ENCODE measurements at regions not wholly inside any gene's neighbourhood (a gene's known extent, or its start where the extent isn't known, plus 50 kb on each side); places are given as distances from the start of the nearest gene placed in this dataset.

GRCh38 chr3:102206511-102207031 lies 228.2 kb upstream of the ZPLD1 start:
- Histone ChIP-seq H3K27me3 (no peaks in the 10 kb centered on the region), H3K9me3 (ENCODE audit: low read depth) (no peaks in the 10 kb centered on the region), H3K9me2 (replicated peaks; ENCODE audit: insufficient read depth) (no peaks in the 10 kb centered on the region), H3K4me2 (no peak overlapping the region), H2AFZ (no peak overlapping the region), H3K27ac (peak overlapping the region; percentile 32), H3K4me1 (ENCODE audit: insufficient read depth) (peaks cover 5% of the 10 kb centered on the region), H4K20me1 (ENCODE audit: insufficient read depth, poor library complexity, severe bottlenecking) (no peaks in the 10 kb centered on the region), H3K4me3 (no peak overlapping the region), H3K79me2 (no peaks in the 10 kb centered on the region), H3K36me3 (replicated peaks; ENCODE audit: insufficient read depth, low read depth) (no peaks in the 10 kb centered on the region)
- 57% methylated on average over 4 of the region's 4 CpGs for WGBS (ENCODE audit: low lambda C conversion rate, missing lambda C conversion rate)
- TF ChIP-seq CTCF (IDR thresholded peaks at IDR 0.05; ENCODE audit: poor library complexity), result no peak
- no peak for TF ChIP-seq EZH2 (IDR thresholded peaks at IDR 0.05; ENCODE audit: borderline replicate concordance)
- TF ChIP-seq EZH2phosphoT487 (IDR thresholded peaks at IDR 0.05; ENCODE audit: low read depth, severe bottlenecking, unreplicated experiment), result no peak
- DNase-seq (ENCODE audit: low spot score), result peak; percentile 26

GRCh38 chr3:102207151-102207571 lies 227.7 kb upstream of the ZPLD1 start:
- Histone ChIP-seq H3K36me3 (replicated peaks; ENCODE audit: insufficient read depth, low read depth) (no peaks in the 10 kb centered on the region), H3K27ac (no peak overlapping the region), H3K4me3 (no peak overlapping the region), H3K4me2 (no peak overlapping the region), H3K4me1 (ENCODE audit: insufficient read depth) (peaks cover 5% of the 10 kb centered on the region), H4K20me1 (ENCODE audit: insufficient read depth, poor library complexity, severe bottlenecking) (no peaks in the 10 kb centered on the region), H3K79me2 (no peaks in the 10 kb centered on the region), H3K9me2 (replicated peaks; ENCODE audit: insufficient read depth) (no peaks in the 10 kb centered on the region), H3K27me3 (no peaks in the 10 kb centered on the region), H2AFZ (no peak overlapping the region), H3K9me3 (ENCODE audit: low read depth) (no peaks in the 10 kb centered on the region)
- no peak for DNase-seq (ENCODE audit: low spot score)
- no peak for TF ChIP-seq CTCF (IDR thresholded peaks at IDR 0.05; ENCODE audit: poor library complexity)
- TF ChIP-seq EZH2 (IDR thresholded peaks at IDR 0.05; ENCODE audit: borderline replicate concordance), result no peak
- TF ChIP-seq EZH2phosphoT487 (IDR thresholded peaks at IDR 0.05; ENCODE audit: low read depth, severe bottlenecking, unreplicated experiment), result no peak
- WGBS (ENCODE audit: low lambda C conversion rate, missing lambda C conversion rate), result 90% methylated on average over 3 of the region's 3 CpGs

GRCh38 chr3:102215166-102215565 lies 219.6 kb upstream of the ZPLD1 start:
- no peak overlapping the region for H2AFZ ChIP-seq
- no peak overlapping the region for H3K4me3 ChIP-seq
- DNase-seq (ENCODE audit: low spot score), result no peak
- H3K36me3 ChIP-seq (replicated peaks; ENCODE audit: insufficient read depth, low read depth), result no peaks in the 10 kb centered on the region
- H3K9me2 ChIP-seq (replicated peaks; ENCODE audit: insufficient read depth), result no peaks in the 10 kb centered on the region
- TF ChIP-seq EZH2phosphoT487 (IDR thresholded peaks at IDR 0.05; ENCODE audit: low read depth, severe bottlenecking, unreplicated experiment) (no peak), CTCF (IDR thresholded peaks at IDR 0.05; ENCODE audit: poor library complexity) (no peak), EZH2 (IDR thresholded peaks at IDR 0.05; ENCODE audit: borderline replicate concordance) (no peak)
- WGBS (ENCODE audit: low lambda C conversion rate, missing lambda C conversion rate), result 85% methylated on average over 2 of the region's 2 CpGs
- H3K79me2 ChIP-seq, result no peaks in the 10 kb centered on the region
- H3K4me1 ChIP-seq (ENCODE audit: insufficient read depth), result peaks cover 3% of the 10 kb centered on the region
- no peak overlapping the region for H3K27ac ChIP-seq
- H4K20me1 ChIP-seq (ENCODE audit: insufficient read depth, poor library complexity, severe bottlenecking), result no peaks in the 10 kb centered on the region
- no peaks in the 10 kb centered on the region for H3K9me3 ChIP-seq (ENCODE audit: low read depth)
- no peak overlapping the region for H3K4me2 ChIP-seq
- H3K27me3 ChIP-seq, result no peaks in the 10 kb centered on the region

- H3K36me3 ChIP-seq (replicated peaks; ENCODE audit: insufficient read depth, low read depth), result no peaks in the 10 kb centered on the region
- H3K4me3 ChIP-seq, result no peak overlapping the region
- no peaks in the 10 kb centered on the region for H3K4me1 ChIP-seq (ENCODE audit: insufficient read depth)
- no peak for TF ChIP-seq EZH2phosphoT487 (IDR thresholded peaks at IDR 0.05; ENCODE audit: low read depth, severe bottlenecking, unreplicated experiment)
- no peak for TF ChIP-seq EZH2 (IDR thresholded peaks at IDR 0.05; ENCODE audit: borderline replicate concordance)
- TF ChIP-seq CTCF (IDR thresholded peaks at IDR 0.05; ENCODE audit: poor library complexity), result no peak
- 93% methylated on average over 10 of the region's 10 CpGs for WGBS (ENCODE audit: low lambda C conversion rate, missing lambda C conversion rate)
- no peaks in the 10 kb centered on the region for H3K27me3 ChIP-seq
- H4K20me1 ChIP-seq (ENCODE audit: insufficient read depth, poor library complexity, severe bottlenecking), result no peaks in the 10 kb centered on the region
- no peak overlapping the region for H3K4me2 ChIP-seq
- no peaks in the 10 kb centered on the region for H3K9me3 ChIP-seq (ENCODE audit: low read depth)
- H3K9me2 ChIP-seq (replicated peaks; ENCODE audit: insufficient read depth), result no peaks in the 10 kb centered on the region
- no peaks in the 10 kb centered on the region for H3K79me2 ChIP-seq
- H3K27ac ChIP-seq, result no peak overlapping the region
- no peak for DNase-seq (ENCODE audit: low spot score)
- no peak overlapping the region for H2AFZ ChIP-seq
Observed at GRCh38 chr3:102223132-102223531, 211.7 kb upstream of the ZPLD1 start.
